ENCODE measurements at regions not wholly inside any gene's neighbourhood (a gene's known extent, or its start where the extent isn't known, plus 50 kb on each side); places are given as distances from the start of the nearest gene placed in this dataset.

DNA sequence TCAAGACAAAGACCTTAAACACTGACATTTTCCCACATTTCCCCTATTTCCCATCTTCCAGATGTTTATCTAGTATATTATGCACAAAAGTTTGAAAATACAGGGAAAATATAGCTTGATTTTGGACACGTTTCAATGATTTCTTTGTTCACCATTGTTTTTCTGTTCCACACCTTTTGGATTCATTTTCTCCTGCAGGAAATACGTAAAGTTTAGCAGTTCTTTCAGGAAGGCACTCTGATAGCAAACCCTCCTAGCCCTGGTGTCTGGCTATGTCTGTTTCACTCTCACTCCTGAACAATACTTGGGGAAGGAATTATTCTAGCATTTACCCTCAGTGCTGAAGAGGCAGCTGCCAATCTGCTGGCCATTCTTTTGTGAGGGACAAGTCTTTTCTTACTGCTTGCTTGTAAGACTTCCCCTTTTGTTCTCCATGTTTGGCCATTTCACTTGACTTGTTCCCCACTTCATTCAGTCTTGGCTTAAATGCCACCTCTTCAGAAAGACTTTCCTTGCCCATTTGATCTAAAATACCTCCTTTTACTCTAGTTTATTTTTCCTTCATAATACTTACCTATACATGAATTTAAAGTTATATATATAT lies 195.4 kb downstream of the RNF152 start:
- Histone ChIP-seq H3K9me3 (ENCODE audit: control insufficient read depth, insufficient read depth, low read length) (no peaks in the 10 kb centered on the region), H3K27ac (ENCODE audit: low read length) (no peak overlapping the region), H3K36me3 (ENCODE audit: control insufficient read depth, insufficient read depth, low read length) (no peaks in the 10 kb centered on the region), H3K4me1 (ENCODE audit: control insufficient read depth, insufficient read depth, low read length) (no peaks in the 10 kb centered on the region), H3K27me3 (ENCODE audit: control insufficient read depth, insufficient read depth, low read length) (no peaks in the 10 kb centered on the region), H3K4me3 (ENCODE audit: low read length) (no peak overlapping the region)
- DNase-seq (no peak), ATAC-seq (no peak)
- 83% methylated on average over 2 of the region's 2 CpGs for WGBS (ENCODE audit: insufficient coverage)
- Mint-ChIP-seq H3K4me1 (no peaks in the 10 kb centered on the region), H3K27ac (no peak overlapping the region), H3K4me3 (no peak overlapping the region), H3K36me3 (no peaks in the 10 kb centered on the region), H3K9me3 (peaks cover 0 to 2% of the 10 kb centered on the region in 2 donors), H3K27me3 (ENCODE audit: low read depth in 2 of 2) (peaks cover 5 to 9% of the 10 kb centered on the region in 2 donors)
- TF ChIP-seq, protein P1, sequence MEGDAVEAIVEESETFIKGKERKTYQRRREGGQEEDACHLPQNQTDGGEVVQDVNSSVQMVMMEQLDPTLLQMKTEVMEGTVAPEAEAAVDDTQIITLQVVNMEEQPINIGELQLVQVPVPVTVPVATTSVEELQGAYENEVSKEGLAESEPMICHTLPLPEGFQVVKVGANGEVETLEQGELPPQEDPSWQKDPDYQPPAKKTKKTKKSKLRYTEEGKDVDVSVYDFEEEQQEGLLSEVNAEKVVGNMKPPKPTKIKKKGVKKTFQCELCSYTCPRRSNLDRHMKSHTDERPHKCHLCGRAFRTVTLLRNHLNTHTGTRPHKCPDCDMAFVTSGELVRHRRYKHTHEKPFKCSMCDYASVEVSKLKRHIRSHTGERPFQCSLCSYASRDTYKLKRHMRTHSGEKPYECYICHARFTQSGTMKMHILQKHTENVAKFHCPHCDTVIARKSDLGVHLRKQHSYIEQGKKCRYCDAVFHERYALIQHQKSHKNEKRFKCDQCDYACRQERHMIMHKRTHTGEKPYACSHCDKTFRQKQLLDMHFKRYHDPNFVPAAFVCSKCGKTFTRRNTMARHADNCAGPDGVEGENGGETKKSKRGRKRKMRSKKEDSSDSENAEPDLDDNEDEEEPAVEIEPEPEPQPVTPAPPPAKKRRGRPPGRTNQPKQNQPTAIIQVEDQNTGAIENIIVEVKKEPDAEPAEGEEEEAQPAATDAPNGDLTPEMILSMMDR (IDR thresholded peaks at IDR 0.05): no peak
- intact Hi-C loops (cut with micrococcal nuclease): no loop called here

DNA sequence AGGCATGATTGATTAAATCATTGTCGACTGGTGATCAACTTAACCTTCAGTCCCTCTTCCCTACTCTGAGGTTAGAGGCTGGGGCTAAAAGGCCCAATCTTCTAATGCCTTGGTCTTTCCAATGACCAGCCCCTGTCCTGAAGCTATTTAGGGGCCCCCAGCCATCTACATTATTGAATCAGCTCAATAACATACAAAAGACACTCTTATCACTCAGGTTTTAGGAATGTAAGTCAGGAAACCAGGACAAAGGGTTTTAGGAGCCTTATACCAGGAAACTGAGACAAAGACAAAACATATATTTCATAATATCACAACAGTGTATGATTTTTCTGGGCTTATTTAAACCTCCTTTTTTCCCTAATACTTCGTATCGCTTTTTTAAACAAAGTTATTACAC lies 198.6 kb downstream of the RNF152 start:
- 91% methylated on average over 3 of the region's 3 CpGs for WGBS (ENCODE audit: insufficient coverage)
- no peak overlapping the region for H3K27ac ChIP-seq (ENCODE audit: low read length)
- H3K4me3 Mint-ChIP-seq: no peak overlapping the region
- no peaks in the 10 kb centered on the region for H3K27me3 ChIP-seq (ENCODE audit: control insufficient read depth, insufficient read depth, low read length)
- no peaks in the 10 kb centered on the region for H3K36me3 Mint-ChIP-seq
- no peaks in the 10 kb centered on the region for H3K9me3 ChIP-seq (ENCODE audit: control insufficient read depth, insufficient read depth, low read length)
- peaks cover 8 to 9% of the 10 kb centered on the region in 2 donors for H3K27me3 Mint-ChIP-seq (ENCODE audit: low read depth in 2 of 2)
- no peaks in the 10 kb centered on the region for H3K36me3 ChIP-seq (ENCODE audit: control insufficient read depth, insufficient read depth, low read length)
- ATAC-seq (no peak), DNase-seq (no peak)
- no peaks in the 10 kb centered on the region for H3K4me1 ChIP-seq (ENCODE audit: control insufficient read depth, insufficient read depth, low read length)
- intact Hi-C loops (cut with micrococcal nuclease): no loop called here
- H3K4me1 Mint-ChIP-seq: no peaks in the 10 kb centered on the region
- peaks cover 0 to 6% of the 10 kb centered on the region in 2 donors for H3K9me3 Mint-ChIP-seq
- H3K27ac Mint-ChIP-seq: no peak overlapping the region
- no peak overlapping the region for H3K4me3 ChIP-seq (ENCODE audit: low read length)
- TF ChIP-seq, protein P1 (IDR thresholded peaks at IDR 0.05): no peak

DNA sequence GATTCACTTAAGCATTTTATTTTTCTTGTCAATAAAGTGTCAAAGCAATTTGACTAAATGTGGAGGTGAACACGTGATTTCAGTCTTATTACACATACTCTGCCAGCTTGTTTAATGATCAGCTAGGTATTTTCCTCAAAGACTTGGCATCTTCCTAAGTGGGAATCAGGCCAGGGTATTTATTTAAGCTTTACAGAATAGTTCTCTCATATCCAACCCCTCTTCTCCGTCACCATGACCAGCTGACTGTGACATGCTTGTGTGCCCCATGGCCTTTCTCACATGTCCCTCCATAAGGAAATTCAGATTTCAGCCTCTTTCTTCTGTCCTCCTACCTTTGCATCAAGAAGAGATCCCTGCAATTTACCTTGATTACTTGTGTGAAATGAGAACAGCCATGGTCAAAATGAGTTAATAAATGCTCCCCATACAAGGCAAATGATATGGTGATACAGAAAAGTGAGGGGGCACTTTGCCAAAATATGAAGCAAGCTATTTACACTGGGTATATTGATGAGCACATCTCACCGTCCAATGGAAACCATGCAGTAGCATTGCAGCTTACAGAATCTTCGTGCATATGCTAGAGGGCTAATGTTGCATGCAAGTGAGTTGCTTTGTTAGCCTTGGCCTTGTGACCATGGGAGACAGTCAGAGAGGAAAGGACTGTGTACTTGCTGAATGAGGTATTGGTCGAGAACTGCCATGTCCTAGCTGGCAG lies 202.2 kb downstream of the RNF152 start:
- TF ChIP-seq, protein P1 (IDR thresholded peaks at IDR 0.05): no peak
- 85% methylated on average over 5 of the region's 5 CpGs for WGBS (ENCODE audit: insufficient coverage)
- no peaks in the 10 kb centered on the region for H3K4me1 Mint-ChIP-seq
- intact Hi-C loops (cut with micrococcal nuclease): no loop called here
- no peaks in the 10 kb centered on the region for H3K4me1 ChIP-seq (ENCODE audit: control insufficient read depth, insufficient read depth, low read length)
- ATAC-seq (no peak), DNase-seq (no peak)
- H3K9me3 ChIP-seq (ENCODE audit: control insufficient read depth, insufficient read depth, low read length): no peaks in the 10 kb centered on the region
- H3K27ac ChIP-seq (ENCODE audit: low read length): no peak overlapping the region
- H3K4me3 ChIP-seq (ENCODE audit: low read length): no peak overlapping the region
- H3K9me3 Mint-ChIP-seq: peaks cover 0 to 4% of the 10 kb centered on the region in 2 donors
- no peak overlapping the region for H3K4me3 Mint-ChIP-seq
- peaks cover 5 to 18% of the 10 kb centered on the region in 2 donors for H3K27me3 Mint-ChIP-seq (ENCODE audit: low read depth in 2 of 2)
- H3K27me3 ChIP-seq (ENCODE audit: control insufficient read depth, insufficient read depth, low read length): no peaks in the 10 kb centered on the region
- H3K27ac Mint-ChIP-seq: no peak overlapping the region
- H3K36me3 Mint-ChIP-seq: no peaks in the 10 kb centered on the region
- H3K36me3 ChIP-seq (ENCODE audit: control insufficient read depth, insufficient read depth, low read length): no peaks in the 10 kb centered on the region

All from natural killer cell (primary cell).